Ovary (tissue), 3 donors: ENCODE measurements at regions not wholly inside any gene's neighbourhood (a gene's known extent, or its start where the extent isn't known, plus 50 kb on each side); places are given as distances from the start of the nearest gene placed in this dataset.

Experiments
- POLR2A ChIP-seq: fragments of 450-650 bp; IDR thresholded peaks from one replicate; pipeline ENCODE4 v1.6.1; 2017; ENCODE audit warnings: antibody characterized with exemption, mild to moderate bottlenecking, moderate library complexity
- TF ChIP-seq, protein P1 (sequence below), 3 donors: fragments of 450-650 bp in 2 of 3; fragments of 200-600 bp in 1 of 3; IDR thresholded peaks; one replicate each; pipeline versions ENCODE4 v1.5.1 to v1.8.0; 2016 to 2022; ENCODE audit warnings: antibody characterized with exemption in 3 of 3, mild to moderate bottlenecking in 1 of 3
- donor health status: DM: no; HTN: no; CAD: no.

DNA sequence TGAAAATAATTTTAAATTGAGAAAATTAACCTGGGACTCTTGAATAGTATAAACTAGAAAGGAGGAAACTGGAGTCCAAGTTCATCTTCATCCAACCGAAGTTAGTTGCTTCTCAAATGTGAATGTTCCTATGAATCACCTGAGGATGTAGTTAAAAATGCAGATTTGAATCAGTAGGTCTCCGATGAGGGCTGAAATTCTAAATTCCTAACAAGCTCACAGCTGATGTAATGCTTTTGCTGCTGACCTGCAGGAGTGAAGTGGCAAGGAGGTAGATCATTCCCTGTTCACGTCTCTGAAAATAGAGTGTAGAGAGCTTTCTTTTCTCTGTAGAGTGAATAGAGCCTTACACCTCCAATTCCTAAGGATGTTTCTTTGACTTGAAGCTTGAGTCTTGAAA, 685.5 kb downstream of the CPS1 start:
- TF ChIP-seq, protein P1, sequence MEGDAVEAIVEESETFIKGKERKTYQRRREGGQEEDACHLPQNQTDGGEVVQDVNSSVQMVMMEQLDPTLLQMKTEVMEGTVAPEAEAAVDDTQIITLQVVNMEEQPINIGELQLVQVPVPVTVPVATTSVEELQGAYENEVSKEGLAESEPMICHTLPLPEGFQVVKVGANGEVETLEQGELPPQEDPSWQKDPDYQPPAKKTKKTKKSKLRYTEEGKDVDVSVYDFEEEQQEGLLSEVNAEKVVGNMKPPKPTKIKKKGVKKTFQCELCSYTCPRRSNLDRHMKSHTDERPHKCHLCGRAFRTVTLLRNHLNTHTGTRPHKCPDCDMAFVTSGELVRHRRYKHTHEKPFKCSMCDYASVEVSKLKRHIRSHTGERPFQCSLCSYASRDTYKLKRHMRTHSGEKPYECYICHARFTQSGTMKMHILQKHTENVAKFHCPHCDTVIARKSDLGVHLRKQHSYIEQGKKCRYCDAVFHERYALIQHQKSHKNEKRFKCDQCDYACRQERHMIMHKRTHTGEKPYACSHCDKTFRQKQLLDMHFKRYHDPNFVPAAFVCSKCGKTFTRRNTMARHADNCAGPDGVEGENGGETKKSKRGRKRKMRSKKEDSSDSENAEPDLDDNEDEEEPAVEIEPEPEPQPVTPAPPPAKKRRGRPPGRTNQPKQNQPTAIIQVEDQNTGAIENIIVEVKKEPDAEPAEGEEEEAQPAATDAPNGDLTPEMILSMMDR (IDR thresholded peaks at IDR 0.05): no peak
- no peak for TF ChIP-seq POLR2A
